ENCODE measurements at regions not wholly inside any gene's neighbourhood (a gene's known extent, or its start where the extent isn't known, plus 50 kb on each side); places are given as distances from the start of the nearest gene placed in this dataset.

DNA sequence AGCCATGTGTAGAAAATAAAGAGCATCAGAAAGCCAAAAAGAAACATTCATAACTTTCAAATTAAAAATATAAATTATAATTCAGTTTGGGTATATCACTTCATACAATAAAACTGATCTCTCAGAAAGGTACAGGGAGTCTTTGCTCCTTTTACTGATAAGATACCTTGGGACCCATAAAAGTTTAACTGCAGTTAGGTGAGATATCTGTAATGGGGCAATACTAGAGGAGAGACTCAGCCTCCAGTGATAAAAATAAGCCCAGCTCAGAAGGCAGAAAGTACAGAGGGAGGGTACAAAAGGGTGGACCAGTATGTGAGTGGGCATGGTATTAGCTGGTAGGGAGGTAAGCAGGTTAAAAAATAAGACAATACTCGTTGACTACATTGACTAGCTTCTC lies 180.9 kb upstream of the AGTR2 start:
- TF ChIP-seq JUNB (IDR thresholded peaks at IDR 0.05; ENCODE audit: unreplicated experiment), result no peak
- TF ChIP-seq, protein P1, sequence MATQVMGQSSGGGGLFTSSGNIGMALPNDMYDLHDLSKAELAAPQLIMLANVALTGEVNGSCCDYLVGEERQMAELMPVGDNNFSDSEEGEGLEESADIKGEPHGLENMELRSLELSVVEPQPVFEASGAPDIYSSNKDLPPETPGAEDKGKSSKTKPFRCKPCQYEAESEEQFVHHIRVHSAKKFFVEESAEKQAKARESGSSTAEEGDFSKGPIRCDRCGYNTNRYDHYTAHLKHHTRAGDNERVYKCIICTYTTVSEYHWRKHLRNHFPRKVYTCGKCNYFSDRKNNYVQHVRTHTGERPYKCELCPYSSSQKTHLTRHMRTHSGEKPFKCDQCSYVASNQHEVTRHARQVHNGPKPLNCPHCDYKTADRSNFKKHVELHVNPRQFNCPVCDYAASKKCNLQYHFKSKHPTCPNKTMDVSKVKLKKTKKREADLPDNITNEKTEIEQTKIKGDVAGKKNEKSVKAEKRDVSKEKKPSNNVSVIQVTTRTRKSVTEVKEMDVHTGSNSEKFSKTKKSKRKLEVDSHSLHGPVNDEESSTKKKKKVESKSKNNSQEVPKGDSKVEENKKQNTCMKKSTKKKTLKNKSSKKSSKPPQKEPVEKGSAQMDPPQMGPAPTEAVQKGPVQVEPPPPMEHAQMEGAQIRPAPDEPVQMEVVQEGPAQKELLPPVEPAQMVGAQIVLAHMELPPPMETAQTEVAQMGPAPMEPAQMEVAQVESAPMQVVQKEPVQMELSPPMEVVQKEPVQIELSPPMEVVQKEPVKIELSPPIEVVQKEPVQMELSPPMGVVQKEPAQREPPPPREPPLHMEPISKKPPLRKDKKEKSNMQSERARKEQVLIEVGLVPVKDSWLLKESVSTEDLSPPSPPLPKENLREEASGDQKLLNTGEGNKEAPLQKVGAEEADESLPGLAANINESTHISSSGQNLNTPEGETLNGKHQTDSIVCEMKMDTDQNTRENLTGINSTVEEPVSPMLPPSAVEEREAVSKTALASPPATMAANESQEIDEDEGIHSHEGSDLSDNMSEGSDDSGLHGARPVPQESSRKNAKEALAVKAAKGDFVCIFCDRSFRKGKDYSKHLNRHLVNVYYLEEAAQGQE (IDR thresholded peaks at IDR 0.05; ENCODE audit: unreplicated experiment), result no peak
- TF ChIP-seq, protein P2, sequence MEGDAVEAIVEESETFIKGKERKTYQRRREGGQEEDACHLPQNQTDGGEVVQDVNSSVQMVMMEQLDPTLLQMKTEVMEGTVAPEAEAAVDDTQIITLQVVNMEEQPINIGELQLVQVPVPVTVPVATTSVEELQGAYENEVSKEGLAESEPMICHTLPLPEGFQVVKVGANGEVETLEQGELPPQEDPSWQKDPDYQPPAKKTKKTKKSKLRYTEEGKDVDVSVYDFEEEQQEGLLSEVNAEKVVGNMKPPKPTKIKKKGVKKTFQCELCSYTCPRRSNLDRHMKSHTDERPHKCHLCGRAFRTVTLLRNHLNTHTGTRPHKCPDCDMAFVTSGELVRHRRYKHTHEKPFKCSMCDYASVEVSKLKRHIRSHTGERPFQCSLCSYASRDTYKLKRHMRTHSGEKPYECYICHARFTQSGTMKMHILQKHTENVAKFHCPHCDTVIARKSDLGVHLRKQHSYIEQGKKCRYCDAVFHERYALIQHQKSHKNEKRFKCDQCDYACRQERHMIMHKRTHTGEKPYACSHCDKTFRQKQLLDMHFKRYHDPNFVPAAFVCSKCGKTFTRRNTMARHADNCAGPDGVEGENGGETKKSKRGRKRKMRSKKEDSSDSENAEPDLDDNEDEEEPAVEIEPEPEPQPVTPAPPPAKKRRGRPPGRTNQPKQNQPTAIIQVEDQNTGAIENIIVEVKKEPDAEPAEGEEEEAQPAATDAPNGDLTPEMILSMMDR (conservative IDR thresholded peaks at IDR 0.05; ENCODE audit: low read depth in 2 of 2), result no peak
- no peak for TF ChIP-seq CREB1 (CRISPR knock-in tag; IDR thresholded peaks at IDR 0.05; ENCODE audit: low read depth)
- no peak for TF ChIP-seq POLR2AphosphoS5 (IDR thresholded peaks at IDR 0.05; ENCODE audit: low read depth)
- TF ChIP-seq, protein P3, sequence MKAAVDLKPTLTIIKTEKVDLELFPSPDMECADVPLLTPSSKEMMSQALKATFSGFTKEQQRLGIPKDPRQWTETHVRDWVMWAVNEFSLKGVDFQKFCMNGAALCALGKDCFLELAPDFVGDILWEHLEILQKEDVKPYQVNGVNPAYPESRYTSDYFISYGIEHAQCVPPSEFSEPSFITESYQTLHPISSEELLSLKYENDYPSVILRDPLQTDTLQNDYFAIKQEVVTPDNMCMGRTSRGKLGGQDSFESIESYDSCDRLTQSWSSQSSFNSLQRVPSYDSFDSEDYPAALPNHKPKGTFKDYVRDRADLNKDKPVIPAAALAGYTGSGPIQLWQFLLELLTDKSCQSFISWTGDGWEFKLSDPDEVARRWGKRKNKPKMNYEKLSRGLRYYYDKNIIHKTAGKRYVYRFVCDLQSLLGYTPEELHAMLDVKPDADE (IDR thresholded peaks at IDR 0.05), result no peak
- TF ChIP-seq EZH2phosphoT487 (IDR thresholded peaks at IDR 0.05; ENCODE audit: unreplicated experiment), result no peak
- TF ChIP-seq EZH2 (IDR thresholded peaks at IDR 0.05; ENCODE audit: low read depth, unreplicated experiment), result no peak
- no peak for TF ChIP-seq STAT1 (IDR thresholded peaks at IDR 0.05; ENCODE audit: unreplicated experiment)
- TF ChIP-seq ZNF114 (CRISPR knock-in tag; IDR thresholded peaks at IDR 0.05), result no peak
- TF ChIP-seq NANOG (IDR thresholded peaks at IDR 0.05; ENCODE audit: borderline replicate concordance), result no peak

All from GM23338 (cell line).